Trophoblast cell (in vitro differentiated cells and primary cell): ENCODE measurements at regions not wholly inside any gene's neighbourhood (a gene's known extent, or its start where the extent isn't known, plus 50 kb on each side); places are given as distances from the start of the nearest gene placed in this dataset.

Source experiments
- DNase-seq, 2 donors: peaks; one replicate each; pipeline ENCODE4 v3.0.0-alpha.2; 2016
- H2AFZ ChIP-seq: 2 replicates; pipeline ENCODE4 v1.6.1; 2013; ENCODE audit warnings: low read length, moderate library complexity, mild to moderate bottlenecking; ENCODE audit not compliant: insufficient read depth, poor library complexity
- H2AK5ac ChIP-seq: 2 replicates; pipeline ENCODE4 v1.6.1; 2013; ENCODE audit warnings: mild to moderate bottlenecking, low read length
- H2BK120ac ChIP-seq: 2 replicates; pipeline ENCODE4 v1.6.1; 2013; ENCODE audit warnings: low read length, mild to moderate bottlenecking, moderate library complexity; ENCODE audit not compliant: insufficient read depth, poor library complexity
- H2BK12ac ChIP-seq: 2 replicates; pipeline ENCODE4 v1.6.1; 2013; ENCODE audit warnings: mild to moderate bottlenecking, low read length, moderate library complexity
- H2BK5ac ChIP-seq: 2 replicates; pipeline ENCODE4 v1.6.1; 2013; ENCODE audit warnings: low read length, low read depth, moderate library complexity, mild to moderate bottlenecking; ENCODE audit not compliant: poor library complexity
- H3K14ac ChIP-seq: 2 replicates; pipeline ENCODE4 v1.6.1; 2013; ENCODE audit warnings: mild to moderate bottlenecking, low read length
- H3K18ac ChIP-seq: 2 replicates; pipeline ENCODE4 v1.6.1; 2013; ENCODE audit warnings: mild to moderate bottlenecking, low read length
- H3K23ac ChIP-seq: 2 replicates; pipeline ENCODE4 v1.6.1; 2013; ENCODE audit warnings: low read length
- H3K27ac ChIP-seq: 2 replicates; pipeline ENCODE4 v1.5.1; 2013; ENCODE audit warnings: low read depth, mild to moderate bottlenecking, inconsistent platforms, low read length, moderate library complexity
- H3K27me3 ChIP-seq: 2 replicates; pipeline ENCODE4 v1.6.1; 2013; ENCODE audit warnings: inconsistent platforms, mild to moderate bottlenecking, low read length, moderate library complexity; ENCODE audit not compliant: insufficient read depth
- H3K36me3 ChIP-seq, 2 experiments: 1 replicate in 1 of 2; 2 replicates in 1 of 2; pipeline ENCODE4 v1.6.1; 2013; ENCODE audit warnings: low read length in 2 of 2, mild to moderate bottlenecking in 2 of 2, moderate library complexity in 1 of 2; ENCODE audit not compliant: insufficient read depth in 2 of 2, control insufficient read depth in 1 of 2
- H3K4ac ChIP-seq: 2 replicates; pipeline ENCODE4 v1.6.1; 2013; ENCODE audit warnings: low read depth, mild to moderate bottlenecking, low read length, moderate library complexity
- H3K4me1 ChIP-seq, 2 experiments: 1 replicate in 1 of 2; 2 replicates in 1 of 2; pipeline ENCODE4 v1.6.1; 2013; ENCODE audit warnings: low read length in 2 of 2, mild to moderate bottlenecking in 2 of 2, moderate library complexity in 1 of 2; ENCODE audit not compliant: insufficient read depth in 2 of 2, control insufficient read depth in 1 of 2
- H3K4me2 ChIP-seq: 2 replicates; pipeline ENCODE4 v1.6.1; 2013; ENCODE audit warnings: inconsistent platforms, mild to moderate bottlenecking, low read length, moderate library complexity
- H3K4me3 ChIP-seq: 2 replicates; pipeline ENCODE4 v1.5.1; 2013; ENCODE audit warnings: mild to moderate bottlenecking, low read depth, low read length, inconsistent platforms
- H3K79me1 ChIP-seq: one replicate; pipeline ENCODE4 v1.6.1; 2013; ENCODE audit warnings: low read length
- H3K79me2 ChIP-seq: 2 replicates; pipeline ENCODE4 v1.6.1; 2013; ENCODE audit warnings: low read length, mild to moderate bottlenecking; ENCODE audit not compliant: control insufficient read depth, insufficient read depth, poor library complexity
- H3K9ac ChIP-seq: 2 replicates; pipeline ENCODE4 v1.6.1; 2013; ENCODE audit warnings: mild to moderate bottlenecking, low read length
- H3K9me3 ChIP-seq: 2 replicates; pipeline ENCODE4 v1.6.1; 2013; ENCODE audit warnings: low read depth, mild to moderate bottlenecking, control low read depth, inconsistent platforms, low read length; ENCODE audit not compliant: insufficient read depth
- H4K12ac ChIP-seq: 2 replicates; pipeline ENCODE4 v1.6.1; 2013; ENCODE audit warnings: low read depth, mild to moderate bottlenecking, low read length, moderate library complexity
- H4K8ac ChIP-seq: 2 replicates; pipeline ENCODE4 v1.6.1; 2013; ENCODE audit warnings: low read depth, mild to moderate bottlenecking, low read length, moderate library complexity
- H4K91ac ChIP-seq: one replicate; pipeline ENCODE4 v1.6.1; 2013; ENCODE audit warnings: low read depth, mild to moderate bottlenecking, low read length, moderate library complexity
- WGBS: extraction: QIAGEN DNeasy Blood & Tissue Kit; methylation state at CpG from one replicate; pipeline ENCODE4 v1.1.7; 2013; ENCODE audit warnings: missing lambda C conversion rate; ENCODE audit not compliant: insufficient read length, insufficient coverage; ENCODE audit errors: extremely low coverage; 5-methylcytosine and 5-hydroxymethylcytosine counted together

DNA sequence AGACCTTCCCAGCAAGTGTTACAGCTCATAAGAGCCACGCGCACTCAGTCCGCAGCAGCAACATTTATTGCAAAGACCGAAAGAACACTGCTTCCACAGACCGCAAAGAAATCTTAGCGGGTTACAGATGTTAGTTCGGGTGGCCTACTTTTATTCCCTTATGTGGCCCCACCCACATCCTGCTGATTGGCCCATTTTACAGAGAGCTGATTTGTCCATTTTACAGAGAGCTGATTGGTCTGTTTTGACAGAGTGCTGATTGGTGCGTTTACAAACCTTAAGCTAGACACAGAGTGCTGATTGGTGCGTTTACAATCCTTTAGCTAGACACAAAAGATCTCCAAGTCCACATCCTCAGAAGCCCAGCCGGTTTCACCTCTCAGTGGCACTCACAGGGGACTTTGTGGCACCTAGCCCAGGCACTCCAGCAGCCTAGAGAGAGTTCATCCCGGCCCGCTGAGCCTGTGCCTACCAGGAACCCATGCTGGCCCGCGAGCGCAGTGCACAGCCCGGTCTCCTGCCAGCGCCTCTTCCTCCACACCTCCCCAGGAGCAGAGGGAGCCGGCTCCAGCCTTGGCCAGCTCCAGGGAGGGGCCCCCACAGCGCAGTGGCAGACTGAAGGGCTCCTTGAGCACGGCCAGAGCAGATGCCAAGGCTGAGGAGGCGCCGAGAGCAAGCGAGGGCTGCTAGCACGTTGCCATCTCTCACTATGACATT, 244.3 kb upstream of the TSHZ2 start:
- Histone ChIP-seq H3K79me1 (no peaks in the 10 kb centered on the region), H3K14ac (no peak overlapping the region), H2BK5ac (no peak overlapping the region), H3K9me3 (peaks cover 4% of the 10 kb centered on the region), H4K91ac (no peak overlapping the region), H4K8ac (no peak overlapping the region), H2AFZ (no peak overlapping the region), H3K4me1 (no peaks in the 10 kb centered on the region), H4K12ac (no peak overlapping the region), H3K27ac (no peak overlapping the region), H3K18ac (no peak overlapping the region), H2BK12ac (no peak overlapping the region), H3K9ac (no peak overlapping the region), H3K4me2 (no peak overlapping the region), H3K23ac (no peak overlapping the region), H2BK120ac (no peak overlapping the region), H3K79me2 (no peaks in the 10 kb centered on the region), H2AK5ac (no peak overlapping the region), H3K4me3 (no peak overlapping the region), H3K4ac (no peak overlapping the region), H3K36me3 (no peaks in the 10 kb centered on the region), H3K27me3 (no peaks in the 10 kb centered on the region)
- no peak for DNase-seq
- WGBS: no CpG with 5 or more reads among the region's 24 CpGs

DNA sequence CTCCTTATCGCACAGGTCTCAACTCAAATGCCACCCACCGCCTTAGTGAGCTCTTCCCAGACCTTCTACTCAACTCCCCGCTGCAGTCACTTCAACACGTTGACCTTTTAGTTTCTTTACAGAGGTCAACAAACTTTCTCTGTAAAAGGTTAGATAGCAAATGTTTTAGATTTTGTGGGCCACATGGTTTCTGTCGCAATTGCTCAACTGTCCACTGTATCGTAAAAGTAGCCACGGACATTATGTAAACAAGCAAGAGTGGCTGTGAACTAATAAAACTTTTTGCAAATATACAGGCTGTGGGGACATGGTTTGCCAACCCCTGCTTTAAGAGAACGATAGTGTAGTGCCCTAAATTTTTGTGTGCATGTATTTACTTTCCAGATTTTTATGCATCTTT, 247.6 kb upstream of the TSHZ2 start:
- no peak overlapping the region for H2AK5ac ChIP-seq
- WGBS: no CpG with 5 or more reads among the region's 8 CpGs
- no peak overlapping the region for H3K4me3 ChIP-seq

DNA sequence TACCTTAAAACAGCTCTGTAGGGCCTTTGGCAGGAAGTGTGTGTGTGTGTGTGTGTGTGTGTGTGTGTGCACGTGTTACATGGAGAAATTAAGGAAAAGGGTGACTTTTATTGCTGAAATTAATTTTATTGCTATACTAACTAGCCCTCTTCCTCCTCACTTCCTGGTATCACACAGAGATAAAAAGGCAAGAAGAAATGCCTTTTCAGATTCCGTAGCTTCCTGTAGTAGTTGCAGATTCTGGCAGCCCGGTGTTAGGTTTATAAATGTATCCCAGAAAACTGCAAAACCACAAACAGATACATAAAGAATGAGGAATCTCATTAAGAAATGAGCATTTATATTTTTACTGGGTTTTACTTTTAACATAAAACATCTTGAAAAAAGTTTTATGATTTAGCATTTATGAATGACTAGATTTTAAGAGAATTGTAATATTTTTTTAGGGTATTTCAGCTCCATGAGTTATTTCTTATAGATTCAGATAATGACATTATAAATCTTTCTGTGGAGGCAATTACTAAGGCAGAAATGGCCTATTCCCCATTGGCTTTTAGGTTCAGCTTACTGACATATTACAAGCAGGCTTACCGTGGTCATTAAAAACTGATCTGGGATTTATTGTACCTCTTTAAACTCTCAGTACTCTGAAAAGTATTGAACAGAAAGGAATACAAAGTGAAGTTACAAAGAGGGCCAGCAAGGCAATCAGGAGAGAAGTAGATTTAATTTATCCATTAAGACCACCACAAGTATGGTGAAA, 249.1 kb upstream of the TSHZ2 start:
- no peaks in the 10 kb centered on the region for H3K27me3 ChIP-seq

More for the DNA sequence above, 247.6 kb upstream of the TSHZ2 start:
- Histone ChIP-seq H4K12ac (no peak overlapping the region), H3K79me1 (no peaks in the 10 kb centered on the region), H2BK5ac (no peak overlapping the region), H3K27ac (no peak overlapping the region), H3K9ac (no peak overlapping the region), H3K18ac (no peak overlapping the region), H3K4me1 (no peaks in the 10 kb centered on the region), H3K14ac (no peak overlapping the region), H3K79me2 (no peaks in the 10 kb centered on the region), H3K4me2 (no peak overlapping the region), H4K91ac (no peak overlapping the region), H3K23ac (no peak overlapping the region), H3K9me3 (peaks cover 4% of the 10 kb centered on the region), H2BK120ac (no peak overlapping the region), H4K8ac (no peak overlapping the region), H3K4ac (no peak overlapping the region), H2BK12ac (no peak overlapping the region), H3K27me3 (no peaks in the 10 kb centered on the region), H3K36me3 (no peaks in the 10 kb centered on the region), H2AFZ (no peak overlapping the region)
- no peak for DNase-seq

DNA sequence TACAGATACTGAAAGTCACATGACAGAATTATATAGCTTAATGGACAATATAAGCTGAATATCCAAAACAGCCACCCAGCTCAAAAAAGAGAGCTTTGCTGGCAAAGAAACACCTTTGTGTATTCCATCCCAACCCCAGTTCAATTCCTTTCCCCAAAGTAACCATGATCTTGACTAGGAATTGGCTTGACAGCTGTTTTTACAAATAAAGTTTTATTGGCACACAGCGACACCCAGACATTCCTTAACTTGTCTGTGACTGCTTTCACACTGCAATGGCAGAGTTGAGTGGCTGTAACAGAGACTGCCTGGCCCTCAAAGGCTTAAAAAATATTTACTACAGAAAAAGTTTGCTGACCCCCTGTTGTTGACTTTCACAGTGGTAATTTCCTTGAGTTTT, 264.0 kb upstream of the TSHZ2 start:
- Histone ChIP-seq H3K9me3 (no peaks in the 10 kb centered on the region), H4K12ac (no peak overlapping the region), H2BK5ac (no peak overlapping the region), H3K27ac (no peak overlapping the region), H2BK12ac (no peak overlapping the region), H3K23ac (no peak overlapping the region), H3K79me1 (no peaks in the 10 kb centered on the region), H3K4me2 (no peak overlapping the region), H3K4me3 (no peak overlapping the region), H3K9ac (no peak overlapping the region), H2BK120ac (no peak overlapping the region), H3K4ac (no peak overlapping the region), H4K8ac (no peak overlapping the region), H2AFZ (no peak overlapping the region), H3K79me2 (no peaks in the 10 kb centered on the region), H3K4me1 (no peaks in the 10 kb centered on the region), H3K36me3 (no peaks in the 10 kb centered on the region), H3K14ac (no peak overlapping the region), H3K27me3 (no peaks in the 10 kb centered on the region), H3K18ac (no peak overlapping the region), H2AK5ac (no peak overlapping the region), H4K91ac (no peak overlapping the region)
- DNase-seq: no peak
- WGBS: no CpG with 5 or more reads among the region's 1 CpG

More for the DNA sequence above, 249.1 kb upstream of the TSHZ2 start:
- H3K23ac ChIP-seq: no peak overlapping the region
- H3K18ac ChIP-seq: no peak overlapping the region
- H3K9ac ChIP-seq: no peak overlapping the region
- H3K4me2 ChIP-seq: no peak overlapping the region
- no CpG with 5 or more reads among the region's 4 CpGs for WGBS
- no peak for DNase-seq
- no peak overlapping the region for H3K27ac ChIP-seq
- peaks cover 2% of the 10 kb centered on the region for H3K9me3 ChIP-seq
- H3K4me3 ChIP-seq: no peak overlapping the region
- no peak overlapping the region for H4K12ac ChIP-seq
- H2AFZ ChIP-seq: no peak overlapping the region
- no peaks in the 10 kb centered on the region for H3K79me2 ChIP-seq
- H2BK120ac ChIP-seq: no peak overlapping the region
- H4K8ac ChIP-seq: no peak overlapping the region
- no peaks in the 10 kb centered on the region for H3K4me1 ChIP-seq
- no peak overlapping the region for H2BK5ac ChIP-seq
- H3K14ac ChIP-seq: no peak overlapping the region
- no peaks in the 10 kb centered on the region for H3K79me1 ChIP-seq
- no peak overlapping the region for H2AK5ac ChIP-seq
- no peak overlapping the region for H3K4ac ChIP-seq
- H4K91ac ChIP-seq: no peak overlapping the region
- H3K36me3 ChIP-seq: no peaks in the 10 kb centered on the region
- no peak overlapping the region for H2BK12ac ChIP-seq
